Ovary (tissue), 7 donors: ENCODE measurements at regions not wholly inside any gene's neighbourhood (a gene's known extent, or its start where the extent isn't known, plus 50 kb on each side); places are given as distances from the start of the nearest gene placed in this dataset.
"Not testable (repeated sequence)": the region's sequence is repeated elsewhere in the genome, so short reads cannot be mapped to it uniquely, and the experiment has no call there.

Experiments used
- DNase-seq, 5 donors: peaks; one replicate each; pipeline ENCODE4 v3.0.0-alpha.2; 2019 to 2020
- H3K27ac ChIP-seq, 2 donors: fragments of 200-600 bp; one replicate each; pipeline versions ENCODE4 v1.5.1 to v1.8.0; 2019 to 2022
- H3K27me3 ChIP-seq: fragments of 200-600 bp; one replicate; pipeline ENCODE4 v1.8.0; 2022
- H3K36me3 ChIP-seq: fragments of 200-600 bp; sonication (generic); one replicate; pipeline ENCODE4 v1.5.1; 2019
- H3K4me1 ChIP-seq: one replicate; pipeline ENCODE4 v1.8.1; 2013; ENCODE audit warnings: mild to moderate bottlenecking, moderate library complexity; ENCODE audit not compliant: insufficient read depth
- H3K4me3 ChIP-seq: fragments of 200-600 bp; sonication (generic); one replicate; pipeline ENCODE4 v1.5.1; 2017
- H3K9me3 ChIP-seq, 2 donors: fragments of 200-600 bp in 1 of 2; sonication (generic) in 1 of 2; one replicate each; pipeline versions ENCODE4 v1.5.1 to v1.8.1; 2013 to 2019; ENCODE audit warnings: mild to moderate bottlenecking in 1 of 2, moderate library complexity in 1 of 2
- CTCF ChIP-seq, 3 donors: fragments of 450-650 bp in 2 of 3; fragments of 200-600 bp in 1 of 3; IDR thresholded peaks; one replicate each; pipeline versions ENCODE4 v1.5.1 to v1.8.0; 2016 to 2022; ENCODE audit warnings: antibody characterized with exemption in 3 of 3, mild to moderate bottlenecking in 1 of 3
- EP300 ChIP-seq: sonication (generic); formaldehyde crosslinking; IDR thresholded peaks from one replicate; pipeline ENCODE4 v1.6.1; 2017; ENCODE audit warnings: antibody characterized with exemption
- POLR2A ChIP-seq: fragments of 450-650 bp; IDR thresholded peaks from one replicate; pipeline ENCODE4 v1.6.1; 2017; ENCODE audit warnings: antibody characterized with exemption, mild to moderate bottlenecking, moderate library complexity
- WGBS, 3 donors: extraction: QIAGEN DNeasy Blood & Tissue Kit in 1 of 3; methylation state at CpG; one replicate each; pipeline versions ENCODE4 v1.1.5 to v1.1.7; 2013 to 2017; 5-methylcytosine and 5-hydroxymethylcytosine counted together
- intact Hi-C, 4 donors: fragments of 100-400 bp; cut with DNase I; formaldehyde crosslinking; loops; one replicate each; pipeline versions ENCODE4 v1.11.0 to v1.15.1; 2022 to 2023
- donor health status: DM: no; HTN: no; CAD: no; lungs with moderate emphysema.
- donor health status: DM: no; HTN: no; CAD: no.
- donor health status: Bipolar disorder and iron deficiency.
- donor health status: DM: no; HTN: no; CAD: no.
- donor health status: DM: yes; HTN: yes; CAD: no.

GRCh38 chr1:91190996-91191395, 169.2 kb upstream of the ZNF644 start:
- Histone ChIP-seq H3K27me3 (no peaks in the 10 kb centered on the region), H3K9me3 (no peaks in the 10 kb centered on the region), H3K4me1 (no peaks in the 10 kb centered on the region), H3K4me3 (no peak overlapping the region), H3K36me3 (no peaks in the 10 kb centered on the region), H3K27ac (no peak overlapping the region)
- intact Hi-C loops = no loop called here
- DNase-seq = no peak
- WGBS, 3 donors = 87 to 89% (median 89%) methylated on average over 4 of the region's 4 CpGs
- TF ChIP-seq CTCF (IDR thresholded peaks at IDR 0.05) (no peak), POLR2A (no peak), EP300 (no peak)

- DNase-seq = no peak
- TF ChIP-seq CTCF (IDR thresholded peaks at IDR 0.05) = no peak
- TF ChIP-seq EP300 = no peak
- no peak for TF ChIP-seq POLR2A
These were observed 167.3 kb upstream of the ZNF644 start for GRCh38 chr1:91189096-91189495.

GRCh38 chr1:91182807-91183206, 161.0 kb upstream of the ZNF644 start:
- H3K36me3 ChIP-seq, H3K9me3 ChIP-seq, intact Hi-C loops, H3K27me3 ChIP-seq, H3K27ac ChIP-seq, DNase-seq, H3K4me3 ChIP-seq, H3K4me1 ChIP-seq: not testable (repeated sequence)

More at GRCh38 chr1:91189096-91189495, 167.3 kb upstream of the ZNF644 start:
- 46 to 59% (median 53%) methylated on average over 4 of the region's 4 CpGs for WGBS, 3 donors
- Histone ChIP-seq H3K27ac (no peak overlapping the region), H3K9me3 (no peaks in the 10 kb centered on the region), H3K36me3 (no peaks in the 10 kb centered on the region), H3K27me3 (no peaks in the 10 kb centered on the region), H3K4me3 (no peak overlapping the region), H3K4me1 (no peaks in the 10 kb centered on the region)
- intact Hi-C loops = no loop called here

GRCh38 chr1:91176250-91176649, 154.4 kb upstream of the ZNF644 start:
- no peak overlapping the region for H3K4me3 ChIP-seq
- intact Hi-C loops = no loop called here
- TF ChIP-seq EP300 (no peak), POLR2A (no peak), CTCF (IDR thresholded peaks at IDR 0.05) (no peak)
- no peak overlapping the region for H3K27ac ChIP-seq
- no peaks in the 10 kb centered on the region for H3K36me3 ChIP-seq
- no peaks in the 10 kb centered on the region for H3K27me3 ChIP-seq
- 36 to 58% (median 36%) methylated on average over 1 of the region's 1 CpG for WGBS, 3 donors
- no peaks in the 10 kb centered on the region for H3K9me3 ChIP-seq
- no peak for DNase-seq
- peaks cover 1% of the 10 kb centered on the region for H3K4me1 ChIP-seq

- no peak for TF ChIP-seq EP300
- no peak for TF ChIP-seq POLR2A
- TF ChIP-seq CTCF (IDR thresholded peaks at IDR 0.05) = no peak
- intact Hi-C loops = no loop called here
- Histone ChIP-seq H3K4me3 (no peak overlapping the region), H3K27ac (no peak overlapping the region), H3K36me3 (no peaks in the 10 kb centered on the region), H3K4me1 (peaks cover 1% of the 10 kb centered on the region), H3K9me3 (no peaks in the 10 kb centered on the region), H3K27me3 (no peaks in the 10 kb centered on the region)
- no peak for DNase-seq
- 79 to 86% (median 81%) methylated on average over 3 of the region's 3 CpGs for WGBS, 3 donors
These were observed 152.9 kb upstream of the ZNF644 start for GRCh38 chr1:91174734-91175133.
